ENCODE measurements at regions not wholly inside any gene's neighbourhood (a gene's known extent, or its start where the extent isn't known, plus 50 kb on each side); places are given as distances from the start of the nearest gene placed in this dataset.

DNA sequence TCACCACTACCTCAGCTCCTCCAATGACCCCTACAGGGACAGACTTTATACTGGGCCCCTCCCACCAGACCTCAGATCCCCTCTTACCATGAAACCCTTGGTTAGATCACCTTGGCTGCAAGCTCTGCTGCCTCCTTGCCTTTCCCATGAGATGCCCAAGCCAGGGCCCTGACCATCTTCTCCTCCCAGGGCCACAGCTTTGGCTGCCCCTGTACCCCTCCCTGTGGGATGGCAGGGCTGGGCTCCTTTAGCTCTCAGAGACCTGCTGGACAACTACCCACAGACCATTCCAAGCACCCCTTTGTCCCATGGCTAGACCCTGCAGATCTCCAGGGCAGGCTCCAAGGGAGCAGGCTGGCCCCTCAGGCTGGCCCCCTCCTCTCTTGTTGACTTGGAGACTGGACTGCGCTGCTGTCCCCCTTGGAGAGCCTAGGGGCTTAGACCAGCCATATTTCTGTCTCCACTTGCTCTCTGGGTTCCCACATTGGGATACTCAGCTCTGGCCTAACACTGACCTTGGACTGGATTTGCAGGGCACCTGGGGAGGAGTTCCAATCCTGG is 1692.7 kb downstream of the TP53TG3F start:
- TF ChIP-seq, protein P1, sequence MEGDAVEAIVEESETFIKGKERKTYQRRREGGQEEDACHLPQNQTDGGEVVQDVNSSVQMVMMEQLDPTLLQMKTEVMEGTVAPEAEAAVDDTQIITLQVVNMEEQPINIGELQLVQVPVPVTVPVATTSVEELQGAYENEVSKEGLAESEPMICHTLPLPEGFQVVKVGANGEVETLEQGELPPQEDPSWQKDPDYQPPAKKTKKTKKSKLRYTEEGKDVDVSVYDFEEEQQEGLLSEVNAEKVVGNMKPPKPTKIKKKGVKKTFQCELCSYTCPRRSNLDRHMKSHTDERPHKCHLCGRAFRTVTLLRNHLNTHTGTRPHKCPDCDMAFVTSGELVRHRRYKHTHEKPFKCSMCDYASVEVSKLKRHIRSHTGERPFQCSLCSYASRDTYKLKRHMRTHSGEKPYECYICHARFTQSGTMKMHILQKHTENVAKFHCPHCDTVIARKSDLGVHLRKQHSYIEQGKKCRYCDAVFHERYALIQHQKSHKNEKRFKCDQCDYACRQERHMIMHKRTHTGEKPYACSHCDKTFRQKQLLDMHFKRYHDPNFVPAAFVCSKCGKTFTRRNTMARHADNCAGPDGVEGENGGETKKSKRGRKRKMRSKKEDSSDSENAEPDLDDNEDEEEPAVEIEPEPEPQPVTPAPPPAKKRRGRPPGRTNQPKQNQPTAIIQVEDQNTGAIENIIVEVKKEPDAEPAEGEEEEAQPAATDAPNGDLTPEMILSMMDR (IDR thresholded peaks at IDR 0.05) = no peak

DNA sequence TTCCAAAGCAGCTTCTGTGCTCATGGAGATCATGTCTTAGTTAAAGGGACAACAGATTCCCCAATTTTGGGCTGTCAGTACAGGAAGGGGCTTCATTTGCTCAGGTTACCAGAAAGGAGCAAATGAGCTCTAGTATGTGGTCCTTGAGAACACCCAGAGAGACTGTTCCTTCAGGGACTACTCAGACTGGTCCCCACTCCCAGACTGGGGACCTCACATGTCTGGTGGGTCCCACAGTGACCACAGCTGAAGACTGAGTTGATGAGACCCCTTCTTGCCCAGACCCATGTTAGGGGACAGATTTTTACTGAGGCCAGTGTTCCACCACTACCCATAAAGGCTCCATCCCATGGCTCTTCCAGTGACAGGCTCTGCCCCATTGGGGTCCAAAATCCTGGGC is 1695.2 kb downstream of the TP53TG3F start:
- TF ChIP-seq, protein P1 (IDR thresholded peaks at IDR 0.05) = no peak

DNA sequence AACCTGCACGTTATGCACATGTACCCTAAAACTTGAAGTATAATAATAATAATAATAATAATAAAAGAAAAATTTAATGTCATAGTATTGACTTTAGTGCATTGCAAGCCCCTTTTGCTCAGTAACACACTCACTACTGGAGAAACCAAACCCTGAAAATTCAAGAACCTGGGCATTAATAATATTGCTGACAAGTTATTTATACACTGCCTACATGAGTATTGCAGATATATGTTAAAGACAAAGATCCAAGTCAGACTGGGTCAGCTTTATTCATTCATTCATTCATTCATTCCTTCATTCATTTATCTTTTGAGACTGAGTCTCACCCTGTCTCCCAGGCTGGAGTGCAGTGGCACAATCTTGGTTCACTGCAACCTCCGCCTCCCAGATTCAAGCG is 1711.2 kb downstream of the TP53TG3F start:
- TF ChIP-seq, protein P1 (IDR thresholded peaks at IDR 0.05) = no peak

DNA sequence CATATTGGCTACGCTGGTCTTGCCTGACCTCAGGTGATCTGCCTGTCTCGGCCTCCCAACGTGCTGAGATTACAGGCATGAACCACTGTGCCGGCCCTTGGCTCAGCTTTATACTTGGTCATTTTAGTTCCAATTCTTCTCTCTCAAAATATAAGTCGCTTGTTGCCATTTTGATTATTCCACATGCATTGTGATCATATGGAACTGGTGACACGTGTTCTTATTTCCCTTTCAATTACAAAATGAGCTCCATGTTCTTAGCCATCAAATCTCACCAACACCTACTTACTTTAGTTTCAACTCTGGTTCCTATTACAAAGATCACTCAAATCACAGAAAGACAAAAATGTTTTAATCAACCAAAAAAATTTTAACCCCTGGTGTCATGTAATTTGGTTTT is 1711.7 kb downstream of the TP53TG3F start:
- TF ChIP-seq, protein P1 (IDR thresholded peaks at IDR 0.05) = no peak

DNA sequence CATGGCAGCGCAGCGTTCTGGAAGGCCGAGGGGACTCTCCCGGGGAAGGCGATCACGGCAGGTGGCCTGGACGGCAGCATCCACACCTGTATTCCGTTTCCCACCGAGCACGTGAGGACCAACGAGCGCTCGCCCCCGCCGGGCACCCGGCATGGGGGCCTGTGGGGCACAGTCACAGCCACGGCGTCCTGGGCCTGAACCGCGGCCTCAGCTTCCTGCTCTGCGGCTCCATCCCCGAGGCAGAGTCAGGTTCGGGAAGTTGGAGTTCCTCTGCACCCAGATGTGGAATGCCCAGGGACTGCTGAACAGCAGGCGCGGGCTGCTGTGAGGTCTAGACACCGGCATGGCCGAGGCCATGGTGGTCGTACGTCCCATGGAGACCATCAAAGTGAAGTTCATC is 1713.9 kb downstream of the TP53TG3F start:
- TF ChIP-seq, protein P1 (IDR thresholded peaks at IDR 0.05) = no peak

DNA sequence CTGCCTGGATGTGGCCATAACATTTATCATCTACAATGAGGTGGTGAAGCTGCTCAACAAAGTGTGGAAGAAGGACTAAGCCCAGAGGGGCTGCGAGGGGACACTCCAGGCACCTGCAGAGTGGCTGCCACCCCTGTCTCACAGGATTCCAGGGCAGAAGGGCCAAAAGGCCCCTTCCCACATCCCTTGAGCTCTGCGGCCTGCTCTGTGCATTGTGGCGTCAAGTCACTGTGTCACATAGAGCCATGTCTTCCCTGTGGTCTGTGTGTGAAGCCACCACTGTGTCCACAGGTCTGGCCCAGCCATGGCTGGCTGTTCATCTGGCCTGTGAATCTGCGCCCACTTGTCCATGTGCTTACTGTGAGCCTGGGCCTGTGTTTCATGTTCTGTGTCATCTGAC is 1714.6 kb downstream of the TP53TG3F start:
- TF ChIP-seq, protein P1 (IDR thresholded peaks at IDR 0.05) = no peak

DNA sequence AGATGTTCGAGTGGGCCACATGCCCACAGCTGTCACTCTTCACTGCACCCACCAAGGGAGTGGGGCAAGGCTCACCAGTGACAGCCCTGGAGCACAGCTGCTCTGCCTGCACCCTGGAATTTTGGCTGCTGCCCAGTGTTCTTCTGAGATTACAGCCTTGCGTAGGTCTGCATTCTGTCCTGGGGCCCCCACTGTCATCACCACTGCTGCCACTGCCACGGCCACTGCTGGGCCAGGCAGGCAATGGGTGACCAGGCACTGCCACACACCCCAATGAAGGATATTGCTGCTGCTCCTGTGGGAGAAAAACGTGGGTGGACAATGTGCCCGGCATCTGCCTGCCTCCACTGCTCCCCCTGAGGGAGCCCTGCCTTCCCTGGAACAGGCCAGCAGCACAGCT is 1717.0 kb downstream of the TP53TG3F start:
- TF ChIP-seq, protein P1 (IDR thresholded peaks at IDR 0.05) = no peak

DNA sequence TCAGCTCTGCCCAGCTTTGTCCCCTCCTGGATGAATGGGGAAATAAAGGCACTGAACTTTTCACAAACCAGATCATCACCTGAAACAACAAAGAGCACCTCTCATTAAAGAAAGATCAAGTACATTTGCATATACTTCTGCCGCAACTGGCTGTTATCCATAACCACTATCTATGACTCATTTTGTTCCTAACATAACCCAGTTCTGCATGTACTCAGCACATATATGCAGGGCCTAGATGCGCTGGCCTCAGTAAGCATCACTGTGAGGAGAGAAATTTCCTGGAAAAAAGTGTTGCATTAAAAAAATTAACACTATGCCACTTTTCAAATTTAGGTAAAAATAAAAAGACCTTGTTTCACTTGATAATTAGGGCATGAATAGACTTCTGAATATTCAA is 1718.4 kb downstream of the TP53TG3F start:
- TF ChIP-seq, protein P1 (IDR thresholded peaks at IDR 0.05) = no peak
